WI38 (cell line): ENCODE measurements at regions not wholly inside any gene's neighbourhood (a gene's known extent, or its start where the extent isn't known, plus 50 kb on each side); places are given as distances from the start of the nearest gene placed in this dataset.

ENCODE experiments used
- H3K4me3 ChIP-seq: 2 replicates; pipeline ENCODE4 v1.5.1; 2011; ENCODE audit warnings: low read depth, mild to moderate bottlenecking, control low read depth, low read length
- CTCF ChIP-seq: IDR thresholded peaks from 2 replicates; pipeline ENCODE4 v1.5.1; 2012; ENCODE audit warnings: low read depth, mild to moderate bottlenecking, control low read depth, low read length

GRCh38 chr14:87203346-87203745, 789.6 kb downstream of the GALC start:
- TF ChIP-seq CTCF = no peak
- no peak overlapping the region for H3K4me3 ChIP-seq

- H3K4me3 ChIP-seq = no peak overlapping the region
- TF ChIP-seq CTCF = no peak
These were observed 793.6 kb downstream of the GALC start for GRCh38 chr14:87199381-87199780.

- no peak for TF ChIP-seq CTCF
- no peak overlapping the region for H3K4me3 ChIP-seq
These were observed 796.5 kb downstream of the GALC start for GRCh38 chr14:87196436-87196835.

- no peak for TF ChIP-seq CTCF
- H3K4me3 ChIP-seq = no peak overlapping the region
These were observed 805.2 kb downstream of the GALC start for GRCh38 chr14:87187786-87188185.

GRCh38 chr14:87186737-87187136, 806.2 kb downstream of the GALC start:
- TF ChIP-seq CTCF = no peak
- H3K4me3 ChIP-seq = no peak overlapping the region

- H3K4me3 ChIP-seq = no peak overlapping the region
- TF ChIP-seq CTCF = no peak
These were observed 806.9 kb downstream of the GALC start for GRCh38 chr14:87185961-87186560.

- TF ChIP-seq CTCF = no peak
- H3K4me3 ChIP-seq = no peak overlapping the region
These were observed 808.8 kb downstream of the GALC start for GRCh38 chr14:87184180-87184579.
